DOHH2 (cell line): ENCODE measurements at regions not wholly inside any gene's neighbourhood (a gene's known extent, or its start where the extent isn't known, plus 50 kb on each side); places are given as distances from the start of the nearest gene placed in this dataset.

Source experiments
- H3F3A ChIP-seq: fragments of 200-600 bp; sonication (generic), shearing (Covaris generic); 2 replicates; pipeline ENCODE4 v1.6.0; 2016; ENCODE audit warnings: antibody characterized with exemption, mild to moderate bottlenecking; ENCODE audit not compliant: control insufficient read depth, insufficient read depth
- H3K27ac ChIP-seq: fragments of 200-600 bp; sonication (generic); 2 replicates; pipeline ENCODE4 v1.5.1; 2014; ENCODE audit warnings: low read depth, mild to moderate bottlenecking, low read length, moderate library complexity
- H3K27me3 ChIP-seq: fragments of 200-600 bp; sonication (generic); 2 replicates; pipeline ENCODE4 v1.6.1; 2014; ENCODE audit warnings: mild to moderate bottlenecking, low read length, mixed read lengths; ENCODE audit not compliant: control insufficient read depth
- H3K36me3 ChIP-seq: fragments of 200-600 bp; sonication (generic); 2 replicates; pipeline ENCODE4 v1.6.1; 2014; ENCODE audit warnings: mild to moderate bottlenecking, low read length, moderate library complexity, mixed read lengths; ENCODE audit not compliant: control insufficient read depth
- H3K4me1 ChIP-seq: fragments of 200-600 bp; sonication (generic); 2 replicates; pipeline ENCODE4 v1.6.1; 2014; ENCODE audit warnings: mild to moderate bottlenecking, low read length, mixed read lengths; ENCODE audit not compliant: control insufficient read depth
- H3K4me2 ChIP-seq: fragments of 200-600 bp; sonication (generic); 2 replicates; pipeline ENCODE4 v1.6.0; 2014; ENCODE audit warnings: mild to moderate bottlenecking, low read length, moderate library complexity
- H3K4me3 ChIP-seq: fragments of 200-600 bp; sonication (generic); 2 replicates; pipeline ENCODE4 v1.5.1; 2014; ENCODE audit warnings: mild to moderate bottlenecking, low read length, mixed read lengths
- H3K79me2 ChIP-seq: fragments of 200-600 bp; sonication (generic); 2 replicates; pipeline ENCODE4 v1.6.1; 2014; ENCODE audit warnings: mild to moderate bottlenecking, low read length, mixed read lengths; ENCODE audit not compliant: control insufficient read depth
- H3K9me2 ChIP-seq: fragments of 200-600 bp; sonication (generic); replicated peaks from 2 replicates; pipeline ENCODE4 v1.6.1; 2014; ENCODE audit warnings: mild to moderate bottlenecking, low read length, mixed read lengths; ENCODE audit not compliant: control insufficient read depth
- H3K9me3 ChIP-seq: fragments of 200-600 bp; sonication (generic); 2 replicates; pipeline ENCODE4 v1.6.1; 2014; ENCODE audit warnings: antibody characterized with exemption, low read length, mixed read lengths; ENCODE audit not compliant: control insufficient read depth, insufficient read depth
- H4K20me1 ChIP-seq: fragments of 200-600 bp; sonication (generic); 2 replicates; pipeline ENCODE4 v1.6.0; 2014; ENCODE audit warnings: low read depth, mild to moderate bottlenecking, antibody characterized with exemption, low read length, moderate library complexity; ENCODE audit not compliant: control insufficient read depth, insufficient read depth
- CTCF ChIP-seq: fragments of 200-600 bp; sonication (generic); IDR thresholded peaks from one replicate; pipeline ENCODE4 v1.5.1; 2014; ENCODE audit warnings: antibody characterized with exemption, mild to moderate bottlenecking, low read depth, low read length; ENCODE audit not compliant: poor library complexity, severe bottlenecking
- EZH2phosphoT487 ChIP-seq: fragments of 200-600 bp; sonication (generic); IDR thresholded peaks from 2 replicates; pipeline ENCODE4 v1.6.1; 2017; ENCODE audit warnings: borderline replicate concordance, mild to moderate bottlenecking, antibody characterized with exemption, low read length, moderate library complexity, mixed read lengths

- no peak overlapping the region for H3K27ac ChIP-seq
- no peaks in the 10 kb centered on the region for H3K36me3 ChIP-seq
- no peaks in the 10 kb centered on the region for H3K79me2 ChIP-seq
- H3K9me2 ChIP-seq = no peaks in the 10 kb centered on the region
- no peaks in the 10 kb centered on the region for H3K4me1 ChIP-seq
- H3F3A ChIP-seq = no peaks in the 10 kb centered on the region
- H3K27me3 ChIP-seq = peaks cover 2% of the 10 kb centered on the region; the same call in 1 of the 2 replicates
- H3K4me3 ChIP-seq = no peak overlapping the region
- TF ChIP-seq CTCF = no peak
- H3K9me3 ChIP-seq = no peaks in the 10 kb centered on the region
- H4K20me1 ChIP-seq = no peaks in the 10 kb centered on the region
- no peak overlapping the region for H3K4me2 ChIP-seq
Measured at GRCh38 chr6:138643210-138643609, 130.4 kb upstream of the CCDC28A start.

- Histone ChIP-seq H3K9me3 (no peaks in the 10 kb centered on the region), H3K27me3 (no peaks in the 10 kb centered on the region), H3K9me2 (no peaks in the 10 kb centered on the region), H3K79me2 (no peaks in the 10 kb centered on the region), H3K4me1 (no peaks in the 10 kb centered on the region), H3K4me3 (no peak overlapping the region), H4K20me1 (no peaks in the 10 kb centered on the region), H3F3A (no peaks in the 10 kb centered on the region), H3K4me2 (no peak overlapping the region), H3K36me3 (no peaks in the 10 kb centered on the region), H3K27ac (no peak overlapping the region)
- no peak for TF ChIP-seq EZH2phosphoT487
- TF ChIP-seq CTCF = no peak
Measured at GRCh38 chr6:138645976-138646640, 127.5 kb upstream of the CCDC28A start.

GRCh38 chr6:138647006-138647405 lies 126.6 kb upstream of the CCDC28A start:
- no peaks in the 10 kb centered on the region for H3F3A ChIP-seq
- H3K27ac ChIP-seq = no peak overlapping the region
- H4K20me1 ChIP-seq = no peaks in the 10 kb centered on the region
- no peaks in the 10 kb centered on the region for H3K9me3 ChIP-seq
- H3K27me3 ChIP-seq = no peaks in the 10 kb centered on the region
- no peak overlapping the region for H3K4me3 ChIP-seq
- no peak overlapping the region for H3K4me2 ChIP-seq
- H3K79me2 ChIP-seq = no peaks in the 10 kb centered on the region
- no peaks in the 10 kb centered on the region for H3K9me2 ChIP-seq
- H3K4me1 ChIP-seq = no peaks in the 10 kb centered on the region
- TF ChIP-seq EZH2phosphoT487 (no peak), CTCF (no peak)
- H3K36me3 ChIP-seq = no peaks in the 10 kb centered on the region

GRCh38 chr6:138648127-138648526 lies 125.4 kb upstream of the CCDC28A start:
- H3K36me3 ChIP-seq = no peaks in the 10 kb centered on the region
- H3K27ac ChIP-seq = no peak overlapping the region
- TF ChIP-seq EZH2phosphoT487 (no peak), CTCF (no peak)
- H3F3A ChIP-seq = no peaks in the 10 kb centered on the region
- H3K4me2 ChIP-seq = no peak overlapping the region
- H3K4me3 ChIP-seq = no peak overlapping the region
- no peaks in the 10 kb centered on the region for H4K20me1 ChIP-seq
- H3K27me3 ChIP-seq = 0 out of 2 replicates have a peak, but pooled peaks cover 3% of the 10 kb centered on the region
- H3K4me1 ChIP-seq = no peaks in the 10 kb centered on the region
- H3K9me3 ChIP-seq = no peaks in the 10 kb centered on the region
- no peaks in the 10 kb centered on the region for H3K79me2 ChIP-seq
- H3K9me2 ChIP-seq = no peaks in the 10 kb centered on the region
